Activated CD4-positive, alpha-beta T cell treated with anti-CD3 and anti-CD28 coated beads, Interleukin-10, Interleukin-2, amounts not matched to agents 100 ng/mL and 50 ng/mL, durations not matched to agents 16 hours and 8 hours (primary cell): ENCODE measurements at regions not wholly inside any gene's neighbourhood (a gene's known extent, or its start where the extent isn't known, plus 50 kb on each side); places are given as distances from the start of the nearest gene placed in this dataset.
"Not testable (repeated sequence)": the region's sequence is repeated elsewhere in the genome, so short reads cannot be mapped to it uniquely, and the experiment has no call there.

Experiments
- DNase-seq: peaks from one replicate; pipeline ENCODE4 v3.0.0-alpha.2; 2020

DNA sequence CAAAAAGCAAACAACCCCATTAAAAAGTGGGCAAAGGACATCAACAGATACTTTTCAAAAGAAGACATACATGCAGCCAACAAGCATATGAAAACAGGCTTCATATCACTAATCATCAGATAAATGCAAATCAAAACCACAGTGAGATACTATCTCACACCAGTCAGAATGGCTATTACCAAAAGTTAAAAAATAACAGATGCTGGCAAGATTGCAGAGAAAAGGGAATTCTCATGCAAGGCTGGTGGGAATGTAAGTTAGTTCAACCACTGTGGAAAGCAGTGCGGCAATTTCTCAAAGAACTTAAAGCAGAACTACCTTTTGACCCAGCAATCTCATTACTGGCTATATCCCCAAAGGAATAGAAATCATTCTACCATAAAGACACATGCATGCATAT is 260.8 kb downstream of the C11orf87 start:
- not testable (repeated sequence) for DNase-seq

DNA sequence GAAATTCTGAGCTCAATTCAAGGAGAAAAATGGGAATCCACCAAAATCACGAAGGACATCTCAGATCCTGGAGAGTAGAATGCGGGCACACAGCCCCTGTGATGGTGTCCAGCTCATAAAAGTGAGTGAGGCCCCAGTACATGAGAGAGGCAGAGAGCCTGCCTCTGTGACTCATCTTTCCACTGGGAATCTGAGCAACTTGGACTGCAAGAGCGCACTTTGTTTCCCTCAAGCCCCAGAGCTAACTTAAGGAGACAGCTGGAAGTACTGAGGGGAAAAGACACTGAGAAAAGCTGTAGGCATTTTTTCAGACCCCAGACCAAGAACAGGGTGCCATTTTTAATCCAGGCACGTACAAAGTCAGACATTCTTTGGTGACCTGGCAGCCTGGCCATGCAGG is 273.7 kb downstream of the C11orf87 start:
- DNase-seq: no peak

DNA sequence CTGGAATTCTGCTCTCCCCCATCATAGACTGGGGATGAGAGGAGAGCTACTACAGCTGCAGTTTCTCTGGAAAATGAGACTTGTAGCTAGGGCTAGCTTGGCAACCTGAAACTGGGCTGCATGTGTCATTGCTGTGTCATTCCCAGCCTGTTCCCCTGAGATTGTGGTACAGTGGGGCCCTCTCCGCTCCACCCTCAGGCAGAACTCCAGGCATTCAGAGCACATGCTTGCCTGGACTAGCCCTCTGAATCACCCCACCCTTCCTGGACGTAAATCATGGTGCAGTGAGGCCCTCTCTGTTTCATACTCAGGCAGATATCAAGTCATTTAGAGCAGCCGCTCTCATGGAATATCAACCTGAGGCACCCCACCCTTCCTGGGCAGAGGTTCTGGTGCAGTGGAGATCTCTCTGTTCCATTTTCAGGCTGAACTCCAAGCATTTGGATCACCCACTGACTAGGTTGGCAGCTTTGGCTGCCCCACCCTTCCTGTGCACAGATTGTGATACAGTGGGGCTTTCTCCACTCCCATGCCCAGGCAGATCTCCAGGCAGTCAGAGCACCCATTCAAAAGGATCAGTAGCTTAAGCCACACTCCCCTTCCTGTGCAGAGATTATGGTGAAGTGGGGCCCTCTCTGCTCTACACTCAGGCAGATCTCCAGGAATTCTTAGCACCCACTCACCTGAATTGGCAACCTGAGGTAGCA is 274.4 kb downstream of the C11orf87 start:
- no peak for DNase-seq

DNA sequence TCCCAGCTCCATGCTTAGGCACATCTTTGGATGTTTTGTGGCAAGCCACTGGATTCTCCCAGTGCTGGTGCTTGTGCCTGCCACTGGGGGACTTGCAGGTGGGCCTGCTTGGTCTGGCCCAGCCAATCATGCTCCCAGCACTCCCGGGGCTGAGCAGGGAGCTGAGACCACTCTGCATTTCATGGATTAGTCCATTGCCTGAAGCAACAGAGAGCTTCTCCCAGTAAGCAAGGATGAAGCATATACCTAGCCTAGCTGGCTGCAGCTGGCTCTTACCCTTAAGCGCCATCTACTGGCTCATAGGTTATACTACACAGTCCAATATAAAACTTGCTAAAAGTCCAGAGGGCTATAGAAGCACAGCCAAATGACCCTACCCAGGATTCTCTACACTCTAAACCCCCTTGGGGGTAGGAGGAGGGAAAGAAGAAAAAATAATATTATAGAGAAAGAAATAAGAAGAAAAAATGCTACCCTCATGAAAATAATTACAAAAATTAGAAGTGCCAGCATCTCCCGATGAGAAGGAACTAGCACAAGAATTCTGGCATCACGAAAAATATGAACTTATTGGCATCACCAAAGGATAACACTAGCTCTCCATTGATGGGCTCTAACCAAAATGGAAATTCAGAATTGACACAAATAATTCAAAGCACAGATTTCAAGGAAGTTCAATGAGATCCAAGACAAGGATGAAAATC is 275.3 kb downstream of the C11orf87 start:
- DNase-seq: peak; percentile 49

DNA sequence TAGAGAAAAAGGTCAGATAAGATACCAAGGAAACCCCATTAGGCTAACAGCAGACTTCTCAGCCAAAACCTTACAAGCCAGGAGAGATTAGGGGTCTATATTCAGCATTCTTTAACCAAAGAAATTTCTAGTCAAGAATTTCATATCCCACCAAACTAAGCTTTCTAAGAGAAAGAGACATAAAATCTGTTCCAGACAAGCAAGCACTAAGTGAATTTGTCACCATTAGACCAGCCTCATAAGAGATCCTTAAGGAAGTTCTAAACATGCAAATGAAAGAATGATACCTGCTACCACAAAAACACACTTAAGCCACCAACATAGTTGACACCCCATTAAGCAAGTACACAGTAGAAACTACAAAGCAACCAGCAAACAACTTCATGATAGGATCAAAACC is 276.2 kb downstream of the C11orf87 start:
- DNase-seq: no peak

DNA sequence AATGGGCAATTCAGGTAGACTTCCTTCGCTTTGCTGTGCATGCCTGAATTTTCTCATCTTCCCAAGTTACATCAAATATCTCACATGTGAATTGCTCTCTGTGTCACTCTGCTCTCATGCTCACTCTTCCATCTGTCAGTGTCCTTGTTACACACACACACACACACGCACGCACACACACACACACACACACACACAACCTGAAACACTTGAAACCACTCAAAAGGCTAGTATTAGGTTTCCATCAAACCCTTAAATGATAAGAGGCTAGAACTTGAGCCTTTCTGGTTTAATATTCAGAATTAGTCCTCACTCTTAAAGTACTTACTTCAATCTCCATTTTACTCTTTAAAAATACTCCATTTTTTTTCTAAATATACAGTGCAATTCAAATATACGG is 282.4 kb downstream of the C11orf87 start:
- DNase-seq: no peak

DNA sequence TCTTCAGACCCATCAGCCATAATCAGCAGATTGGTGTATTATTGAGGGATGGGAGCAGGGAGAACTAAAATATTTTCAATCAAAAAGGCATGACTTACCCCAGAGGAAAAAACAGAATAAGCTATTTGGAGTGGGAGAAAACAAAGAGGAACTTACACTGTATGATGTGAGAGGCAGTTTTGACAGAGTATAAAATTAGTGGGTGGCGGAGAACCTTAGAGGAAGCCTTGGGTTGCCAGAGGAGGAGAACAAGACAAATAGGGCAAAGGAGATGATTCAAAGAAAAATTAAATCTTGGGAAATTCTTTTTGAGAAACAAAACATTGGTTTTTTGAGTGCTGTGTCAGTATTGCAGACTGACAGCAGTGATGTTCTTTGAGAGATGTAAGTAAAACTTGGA is 285.0 kb downstream of the C11orf87 start:
- no peak for DNase-seq

DNA sequence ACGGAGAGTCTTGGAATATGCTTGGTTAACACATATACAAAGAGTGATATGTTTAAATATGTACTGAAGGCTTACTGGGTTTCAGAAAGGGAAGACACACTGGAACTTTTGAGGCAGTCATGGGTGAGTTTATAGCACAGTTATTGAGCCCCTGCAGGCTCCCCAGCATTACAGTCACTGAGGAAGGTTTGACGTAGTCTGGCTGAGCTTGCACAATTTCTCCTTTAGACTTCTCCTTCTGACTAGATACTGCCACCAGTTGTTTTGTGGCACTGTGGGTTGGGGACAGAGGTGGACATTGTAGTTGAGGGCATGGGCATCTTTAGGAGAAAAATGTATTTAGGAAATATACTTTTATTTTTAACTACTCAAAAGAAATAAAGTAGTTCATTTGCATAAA is 285.4 kb downstream of the C11orf87 start:
- DNase-seq: no peak

DNA sequence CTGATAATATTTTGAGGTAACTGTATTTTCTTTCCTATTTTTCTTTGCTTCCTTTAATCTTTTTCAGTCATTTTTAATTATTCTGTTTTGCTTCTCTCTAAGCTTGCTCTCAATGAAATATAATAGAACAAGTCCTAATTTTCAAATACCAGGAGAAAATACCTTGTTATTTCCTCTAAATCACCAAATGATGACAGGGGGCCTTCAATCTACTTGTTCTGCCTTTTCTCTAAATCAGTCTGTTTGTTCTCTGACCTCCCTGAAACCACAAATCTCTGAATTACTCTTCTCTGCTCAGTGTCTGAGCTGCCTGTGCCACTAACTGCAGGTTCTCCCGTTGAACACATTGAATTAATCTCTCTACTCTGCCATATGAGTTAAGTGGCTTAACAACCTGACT is 286.2 kb downstream of the C11orf87 start:
- DNase-seq: no peak

DNA sequence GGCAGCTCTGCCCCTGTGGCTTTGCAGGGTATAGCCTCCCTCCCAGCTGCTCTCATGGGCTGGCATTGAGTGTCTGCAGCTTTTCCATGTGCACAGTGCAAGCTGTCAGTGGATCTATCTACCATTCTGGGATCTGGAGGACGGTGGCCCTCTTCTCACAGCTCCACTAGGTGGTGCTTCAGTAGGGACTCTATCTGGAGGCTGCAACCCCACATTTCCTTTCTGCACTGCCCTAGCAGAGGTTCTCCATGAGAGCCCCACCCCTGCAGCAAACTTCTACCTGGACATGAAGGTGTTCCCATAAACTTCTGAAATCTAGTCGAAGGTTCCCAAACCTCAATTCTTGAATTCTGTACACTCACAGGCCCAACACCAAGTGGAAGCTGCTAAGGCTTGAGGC is 292.5 kb downstream of the C11orf87 start:
- not testable (repeated sequence) for DNase-seq

DNA sequence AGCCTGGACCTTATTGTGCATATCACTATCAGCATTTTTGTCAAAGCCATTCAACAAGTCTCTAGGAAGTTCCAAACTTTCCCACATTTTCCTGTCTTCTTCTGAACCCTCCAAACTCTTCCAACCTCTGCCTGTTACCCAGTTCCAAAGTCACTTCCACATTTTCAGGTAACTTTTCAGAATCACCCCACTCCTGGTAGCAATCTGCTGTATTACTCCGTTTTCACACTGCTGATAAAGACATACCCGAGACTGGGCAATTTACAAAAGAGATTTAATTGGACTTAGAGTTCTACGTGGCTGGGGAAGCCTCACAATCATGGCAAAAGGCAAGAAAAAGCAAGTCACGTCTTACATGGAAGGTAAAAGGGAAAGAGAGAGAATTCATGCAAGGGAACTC is 293.4 kb downstream of the C11orf87 start:
- not testable (repeated sequence) for DNase-seq

DNA sequence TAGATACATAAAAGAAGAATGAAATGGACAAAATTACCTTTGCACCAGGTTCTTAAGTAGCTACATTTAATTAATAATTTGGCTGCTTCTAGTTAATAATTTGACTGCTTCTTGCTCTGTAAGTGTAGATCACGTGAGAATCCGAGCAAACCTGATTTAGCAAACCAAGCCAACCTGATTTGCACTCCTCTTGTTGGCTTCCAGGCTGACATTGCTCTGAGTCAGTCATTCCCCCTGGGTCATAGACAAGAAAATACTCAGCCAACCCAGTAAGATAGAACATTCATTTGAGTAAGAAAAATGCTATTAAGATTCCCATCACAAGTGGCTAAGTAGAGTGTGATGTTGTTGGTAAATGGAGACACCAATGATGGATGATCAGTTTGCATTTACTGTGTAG is 304.1 kb downstream of the C11orf87 start:
- no peak for DNase-seq

DNA sequence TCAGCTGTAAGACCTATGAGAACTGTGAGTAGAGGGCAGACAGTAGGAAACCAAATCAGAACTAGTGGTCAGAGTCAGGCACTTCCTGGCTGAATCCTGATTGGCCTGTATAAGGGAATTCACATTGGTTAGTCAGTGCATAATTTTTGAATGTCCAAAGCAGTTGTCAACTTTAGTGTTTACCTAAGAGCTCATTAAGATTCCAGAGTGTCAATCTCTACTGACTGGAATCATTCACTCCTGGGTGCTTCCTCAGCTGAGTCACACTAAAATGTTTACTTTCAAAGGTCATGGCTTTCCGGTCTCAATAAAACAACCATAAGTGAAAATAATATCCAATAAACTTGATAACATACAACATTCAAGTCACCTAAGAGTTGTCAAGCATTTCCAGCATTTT is 306.1 kb downstream of the C11orf87 start:
- no peak for DNase-seq

DNA sequence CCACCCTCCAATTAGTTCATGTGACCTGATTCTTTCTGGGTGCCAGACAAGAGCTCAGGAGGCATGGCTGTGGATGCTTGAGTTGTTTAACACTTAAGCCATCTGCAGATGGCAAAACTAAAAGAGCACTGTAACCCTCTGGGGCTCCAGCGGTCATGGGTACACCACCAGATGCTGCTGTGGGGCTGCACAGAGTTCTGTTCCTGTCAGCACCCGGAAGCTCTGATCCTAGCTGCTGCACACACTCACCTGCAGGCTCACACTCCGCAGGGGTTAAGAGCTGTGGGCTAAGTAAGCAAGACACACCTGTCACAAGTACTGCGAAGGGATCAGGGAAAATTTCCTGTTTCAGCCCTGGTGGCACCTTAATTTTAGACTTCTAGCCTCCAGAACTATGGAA is 307.8 kb downstream of the C11orf87 start:
- no peak for DNase-seq

DNA sequence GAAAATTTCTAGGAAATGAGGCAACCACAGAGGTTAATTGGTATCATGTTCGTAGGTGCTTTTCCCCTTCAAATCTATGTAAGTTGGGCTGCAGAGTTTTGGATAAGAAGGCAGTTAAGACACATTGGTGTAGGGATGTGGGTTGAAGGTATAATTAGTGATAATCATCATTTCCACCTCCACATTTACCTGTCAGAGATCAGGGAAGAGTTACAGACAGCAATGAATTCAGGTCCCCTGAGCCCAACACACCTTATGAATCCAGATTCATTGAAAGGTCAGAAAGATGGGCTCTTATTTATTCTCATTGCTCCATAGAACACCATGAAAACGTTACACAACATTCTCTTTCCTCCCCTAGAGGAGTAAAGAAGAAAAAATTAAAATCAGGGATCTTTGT is 308.7 kb downstream of the C11orf87 start:
- no peak for DNase-seq

DNA sequence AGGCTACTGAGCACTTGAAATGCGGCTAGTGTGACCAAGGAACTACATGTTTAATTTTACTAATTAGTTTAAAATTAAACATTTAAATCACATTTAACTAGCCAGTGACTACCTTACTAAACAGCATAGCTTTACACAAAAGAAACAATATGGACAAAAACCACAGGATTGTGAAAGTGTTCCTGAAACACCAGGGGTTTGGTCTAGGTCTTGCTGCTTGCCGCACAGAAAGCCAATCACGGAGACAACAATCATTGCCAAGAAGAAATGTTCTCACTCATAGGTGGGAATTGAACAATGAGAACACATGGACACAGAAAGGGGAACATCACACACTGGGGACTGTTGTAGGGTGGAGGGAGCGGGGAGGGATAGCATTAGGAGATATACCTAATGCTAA is 309.5 kb downstream of the C11orf87 start:
- no peak for DNase-seq

DNA sequence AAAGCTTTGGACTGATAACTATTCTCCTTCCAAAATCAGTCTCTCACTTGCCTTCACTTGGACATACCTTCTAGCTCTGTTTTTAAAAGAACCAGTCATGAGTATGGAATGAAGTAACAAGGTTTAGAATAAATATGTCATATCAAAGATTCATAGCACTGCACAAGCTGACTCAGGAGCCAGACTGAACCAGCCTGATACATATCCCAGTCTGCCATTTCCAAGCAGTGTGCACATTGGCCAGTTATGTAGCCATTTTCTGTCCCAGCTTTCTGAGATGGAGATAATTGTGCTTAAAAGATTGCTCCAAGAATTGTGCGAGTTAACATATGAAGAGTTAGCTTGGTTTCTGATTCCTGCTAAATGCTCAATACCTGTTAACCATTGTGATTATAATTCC is 311.3 kb downstream of the C11orf87 start:
- no peak for DNase-seq

DNA sequence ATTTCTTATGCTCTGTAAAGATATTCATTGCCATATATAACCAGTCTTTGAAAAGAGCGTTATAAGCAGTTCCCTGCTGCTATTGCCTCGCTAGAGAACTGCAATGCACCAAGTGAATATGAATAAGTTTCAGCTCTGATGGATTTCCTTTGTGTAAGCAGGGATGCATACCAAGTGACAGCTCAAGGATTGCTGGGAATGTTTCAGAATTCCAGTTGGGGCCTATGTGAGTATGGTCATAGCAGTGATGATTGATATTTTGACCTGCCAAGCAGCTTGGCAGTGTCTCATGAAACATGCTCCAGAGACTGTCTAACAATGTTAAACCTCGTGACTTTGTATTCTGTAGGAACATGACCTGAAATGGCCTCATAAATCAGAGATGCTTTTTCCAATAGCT is 312.6 kb downstream of the C11orf87 start:
- DNase-seq: no peak

DNA sequence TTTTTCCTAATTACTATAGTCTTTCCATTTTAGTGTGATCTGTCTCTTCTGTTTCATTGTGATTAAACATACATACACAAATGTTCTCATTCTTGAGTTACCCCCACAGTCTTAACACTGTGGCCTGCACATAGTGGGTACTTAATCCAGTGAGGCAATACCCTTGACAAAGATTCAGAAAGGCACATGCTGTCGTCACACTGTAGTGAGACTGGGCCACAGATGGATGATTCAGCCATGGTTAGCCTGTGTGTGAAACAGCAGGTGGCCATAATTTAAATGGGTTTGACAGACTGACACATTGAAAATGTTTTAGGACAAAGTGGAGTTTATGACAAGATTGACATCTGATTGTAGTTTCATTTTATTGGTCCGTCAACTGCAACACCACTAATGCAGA is 313.1 kb downstream of the C11orf87 start:
- no peak for DNase-seq

DNA sequence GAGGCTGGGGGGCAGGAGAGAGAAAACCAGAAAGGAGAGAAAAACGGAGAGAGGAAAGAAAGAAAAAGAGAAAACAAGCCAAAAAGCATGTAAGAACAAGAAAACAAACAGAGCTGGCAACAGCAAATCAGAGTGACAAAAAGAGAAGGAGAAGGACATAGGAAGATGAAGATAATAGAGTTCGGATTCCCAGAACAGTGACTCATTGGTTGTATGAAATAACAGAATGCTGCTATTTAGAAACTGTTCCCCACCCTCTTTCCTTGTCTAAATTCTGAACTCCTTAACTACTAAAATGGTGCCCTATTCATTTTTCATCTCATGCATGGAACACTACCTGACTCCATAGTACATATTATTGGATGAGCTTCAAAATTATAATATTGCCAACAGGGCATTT is 317.4 kb downstream of the C11orf87 start:
- DNase-seq: no peak

DNA sequence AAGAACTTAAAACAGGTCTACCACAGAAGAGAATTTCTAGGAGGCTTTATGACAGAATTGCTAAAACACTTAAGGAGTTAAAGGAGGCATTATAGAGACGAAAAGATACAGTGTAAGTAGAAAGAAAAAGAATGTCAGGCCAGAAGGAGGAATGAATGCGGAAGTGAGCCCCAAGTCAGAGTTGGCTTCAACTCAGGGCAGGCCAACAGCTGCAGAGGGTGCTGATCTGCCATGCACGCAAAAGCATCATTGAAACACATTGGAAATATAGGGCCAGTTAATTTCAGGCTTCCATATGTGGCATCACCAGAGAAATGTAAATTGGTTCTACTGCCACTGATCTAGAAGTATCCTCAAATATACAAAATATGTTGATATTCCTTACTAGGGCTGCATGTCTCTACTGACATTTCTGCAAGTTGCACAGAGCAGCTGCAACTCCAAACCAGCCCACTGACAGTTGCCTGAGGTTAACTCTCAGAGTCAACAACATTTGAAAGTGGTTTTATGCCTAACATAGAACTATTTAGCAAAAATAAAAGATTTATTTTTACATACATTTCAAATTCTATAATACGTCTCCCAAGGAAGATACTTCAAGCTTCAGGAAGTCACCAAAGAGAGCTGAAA is 324.1 kb downstream of the C11orf87 start:
- no peak for DNase-seq

DNA sequence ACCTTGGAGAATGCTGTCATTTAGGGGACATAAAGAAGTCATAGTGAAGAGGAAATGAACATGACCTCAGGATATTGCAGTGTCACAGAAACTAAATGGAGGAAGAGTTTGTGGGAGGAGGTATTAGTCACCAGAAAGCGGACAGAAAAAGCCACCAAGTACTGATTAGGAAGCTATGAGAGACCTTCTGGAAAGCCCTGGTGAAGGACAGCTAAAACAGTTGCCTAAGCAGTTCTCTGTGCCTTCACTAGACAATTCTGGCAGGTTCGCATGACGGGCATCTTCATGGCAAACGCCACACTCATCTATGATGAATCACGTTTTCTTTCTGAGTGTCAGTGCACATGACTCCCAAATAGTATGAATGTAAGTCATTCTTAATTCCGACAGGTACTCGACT is 325.8 kb downstream of the C11orf87 start:
- DNase-seq: peak; percentile 9

DNA sequence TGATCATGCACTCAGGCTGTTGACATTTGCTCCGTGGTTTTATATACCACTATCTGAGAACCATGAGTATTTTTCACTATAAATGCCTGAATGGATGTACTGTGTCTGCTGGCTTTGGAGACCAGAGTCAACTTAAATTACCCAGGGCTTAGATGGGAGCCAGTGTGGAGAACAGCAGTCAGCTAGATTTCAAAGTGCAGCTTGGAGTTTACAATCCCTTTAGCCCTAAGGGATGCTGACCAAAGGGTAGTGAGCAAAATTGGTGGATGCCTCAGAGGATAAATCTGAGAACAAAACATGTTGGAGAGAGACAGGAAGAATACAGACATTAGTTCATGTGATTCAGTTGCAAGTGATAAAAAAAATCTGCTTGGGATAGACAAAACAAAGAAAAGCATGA is 327.5 kb downstream of the C11orf87 start:
- DNase-seq: no peak

DNA sequence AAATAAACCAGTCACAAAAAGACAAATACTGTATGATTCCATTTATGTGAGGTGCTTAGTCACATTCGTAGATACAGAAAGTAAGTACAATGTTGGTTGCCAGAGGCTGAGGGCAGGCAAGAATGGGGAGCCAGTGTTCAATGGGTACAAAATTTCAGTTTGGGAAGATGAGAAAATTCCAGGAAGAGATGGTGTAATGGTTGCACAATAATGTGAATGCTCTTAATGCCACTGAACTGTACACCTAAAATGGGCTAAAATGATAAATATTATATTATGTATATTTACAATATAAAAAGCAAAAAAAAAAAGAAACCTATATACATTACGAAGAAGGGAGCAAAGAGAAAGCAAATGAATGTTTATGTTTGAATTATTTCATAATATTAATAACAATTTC is 329.0 kb downstream of the C11orf87 start:
- no peak for DNase-seq
